ENCODE measurements at regions not wholly inside any gene's neighbourhood (a gene's known extent, or its start where the extent isn't known, plus 50 kb on each side); places are given as distances from the start of the nearest gene placed in this dataset.

- Histone ChIP-seq H3K9ac (ENCODE audit: low read length) (no peak overlapping the region), H3K79me2 (ENCODE audit: insufficient read depth, low read length) (no peaks in the 10 kb centered on the region), H3K27ac (ENCODE audit: low read depth, low read length) (no peak overlapping the region), H3K27me3 (ENCODE audit: low read length) (no peaks in the 10 kb centered on the region), H3K9me3 (ENCODE audit: insufficient read depth, low read length) (no peaks in the 10 kb centered on the region), H3F3A (ENCODE audit: insufficient read depth) (no peaks in the 10 kb centered on the region), H4K20me1 (ENCODE audit: low read depth, low read length) (no peaks in the 10 kb centered on the region), H3K4me2 (ENCODE audit: low read depth, low read length, poor library complexity, severe bottlenecking) (no peak overlapping the region), H3K9me2 (replicated peaks; ENCODE audit: insufficient read depth, low read length) (no peaks in the 10 kb centered on the region), H3K4me3 (ENCODE audit: insufficient read depth, low read length, poor library complexity, severe bottlenecking) (no peak overlapping the region), H3K36me3 (ENCODE audit: low read length) (no peaks in the 10 kb centered on the region), H2AFZ (ENCODE audit: low read depth, low read length, severe bottlenecking) (no peak overlapping the region)
- TF ChIP-seq EZH2phosphoT487 (conservative IDR thresholded peaks at IDR 0.05; ENCODE audit: low read length) (no peak), CTCF (IDR thresholded peaks at IDR 0.05; ENCODE audit: insufficient read depth, low read length, poor library complexity, severe bottlenecking) (no peak)
Observed at GRCh38 chr2:22481486-22482259, 903.3 kb upstream of the KLHL29 start.

- H3K27ac ChIP-seq (ENCODE audit: low read depth, low read length): no peak overlapping the region
- H3K9me3 ChIP-seq (ENCODE audit: insufficient read depth, low read length): no peaks in the 10 kb centered on the region
- H4K20me1 ChIP-seq (ENCODE audit: low read depth, low read length): no peaks in the 10 kb centered on the region
- H3K9ac ChIP-seq (ENCODE audit: low read length): no peak overlapping the region
- no peak overlapping the region for H3K4me3 ChIP-seq (ENCODE audit: insufficient read depth, low read length, poor library complexity, severe bottlenecking)
- H3K79me2 ChIP-seq (ENCODE audit: insufficient read depth, low read length): no peaks in the 10 kb centered on the region
- H3F3A ChIP-seq (ENCODE audit: insufficient read depth): no peaks in the 10 kb centered on the region
- no peaks in the 10 kb centered on the region for H3K9me2 ChIP-seq (replicated peaks; ENCODE audit: insufficient read depth, low read length)
- H3K27me3 ChIP-seq (ENCODE audit: low read length): no peaks in the 10 kb centered on the region
- H2AFZ ChIP-seq (ENCODE audit: low read depth, low read length, severe bottlenecking): no peak overlapping the region
- TF ChIP-seq CTCF (IDR thresholded peaks at IDR 0.05; ENCODE audit: insufficient read depth, low read length, poor library complexity, severe bottlenecking) (no peak), EZH2phosphoT487 (conservative IDR thresholded peaks at IDR 0.05; ENCODE audit: low read length) (no peak)
- no peak overlapping the region for H3K4me2 ChIP-seq (ENCODE audit: low read depth, low read length, poor library complexity, severe bottlenecking)
- H3K36me3 ChIP-seq (ENCODE audit: low read length): no peaks in the 10 kb centered on the region
Observed at GRCh38 chr2:22483036-22483435, 901.9 kb upstream of the KLHL29 start.

GRCh38 chr2:22485486-22485885, 899.5 kb upstream of the KLHL29 start:
- Histone ChIP-seq H2AFZ (ENCODE audit: low read depth, low read length, severe bottlenecking) (no peak overlapping the region), H3F3A (ENCODE audit: insufficient read depth) (no peaks in the 10 kb centered on the region), H3K36me3 (ENCODE audit: low read length) (no peaks in the 10 kb centered on the region), H4K20me1 (ENCODE audit: low read depth, low read length) (no peaks in the 10 kb centered on the region), H3K4me2 (ENCODE audit: low read depth, low read length, poor library complexity, severe bottlenecking) (no peak overlapping the region), H3K9ac (ENCODE audit: low read length) (no peak overlapping the region), H3K27ac (ENCODE audit: low read depth, low read length) (no peak overlapping the region), H3K79me2 (ENCODE audit: insufficient read depth, low read length) (no peaks in the 10 kb centered on the region), H3K9me2 (replicated peaks; ENCODE audit: insufficient read depth, low read length) (no peaks in the 10 kb centered on the region), H3K27me3 (ENCODE audit: low read length) (no peaks in the 10 kb centered on the region), H3K9me3 (ENCODE audit: insufficient read depth, low read length) (no peaks in the 10 kb centered on the region), H3K4me3 (ENCODE audit: insufficient read depth, low read length, poor library complexity, severe bottlenecking) (no peak overlapping the region)
- TF ChIP-seq CTCF (IDR thresholded peaks at IDR 0.05; ENCODE audit: insufficient read depth, low read length, poor library complexity, severe bottlenecking): no peak
- no peak for TF ChIP-seq EZH2phosphoT487 (conservative IDR thresholded peaks at IDR 0.05; ENCODE audit: low read length)
